Keratinocyte (primary cell): ENCODE measurements at regions not wholly inside any gene's neighbourhood (a gene's known extent, or its start where the extent isn't known, plus 50 kb on each side); places are given as distances from the start of the nearest gene placed in this dataset.

Source experiments
- DNase-seq: peaks from one replicate; pipeline ENCODE4 v3.0.0-alpha.2; 2011; ENCODE audit warnings: low read depth, missing footprints, low spot score
- FAIRE-seq: peaks from 2 replicates; lab custom pipeline; 2011; peaks lifted over from hg19 to GRCh38; lab: Jason Lieb, UNC
- H2AFZ ChIP-seq: 2 replicates; pipeline ENCODE4 v1.6.0; 2012; ENCODE audit warnings: low read length, control low read depth, inconsistent platforms; ENCODE audit not compliant: control insufficient read depth
- H3K27ac ChIP-seq: 2 replicates; pipeline ENCODE4 v1.5.1; 2011; ENCODE audit warnings: low read length; ENCODE audit not compliant: control insufficient read depth, insufficient read depth
- H3K27me3 ChIP-seq: 3 replicates; pipeline ENCODE4 v1.6.0; 2011; ENCODE audit warnings: low read length; ENCODE audit not compliant: control insufficient read depth, insufficient read depth; ENCODE audit errors: extremely low read depth
- H3K36me3 ChIP-seq, 2 experiments: 2 replicates in 1 of 2; 3 replicates in 1 of 2; pipeline ENCODE4 v1.5.1; 2011; ENCODE audit warnings: low read length in 2 of 2, mild to moderate bottlenecking in 1 of 2; ENCODE audit not compliant: control insufficient read depth in 2 of 2, insufficient read depth in 2 of 2; ENCODE audit errors: extremely low read depth in 1 of 2
- H3K4me1 ChIP-seq: 3 replicates; pipeline ENCODE4 v1.5.1; 2011; ENCODE audit warnings: low read length; ENCODE audit not compliant: control insufficient read depth, insufficient read depth; ENCODE audit errors: extremely low read depth
- H3K4me2 ChIP-seq: 3 replicates; pipeline ENCODE4 v1.6.0; 2011; ENCODE audit warnings: low read depth, low read length; ENCODE audit not compliant: control insufficient read depth, insufficient read depth; ENCODE audit errors: extremely low read depth
- H3K4me3 ChIP-seq, 3 experiments: fragments of 200-600 bp in 1 of 3; sonication (generic) in 1 of 3; 2 replicates in 2 of 3; 3 replicates in 1 of 3; pipeline ENCODE4 v1.5.1; 2011 to 2016; ENCODE audit warnings: low read length in 3 of 3, mild to moderate bottlenecking in 3 of 3, control low read depth in 2 of 3, inconsistent platforms in 1 of 3, low read depth in 1 of 3, mixed read lengths in 1 of 3, mixed run types in 1 of 3, moderate library complexity in 1 of 3; ENCODE audit not compliant: control insufficient read depth in 2 of 3, insufficient read depth in 2 of 3; ENCODE audit errors: extremely low read depth in 1 of 3
- H3K79me2 ChIP-seq: 2 replicates; pipeline ENCODE4 v1.6.0; 2012; ENCODE audit warnings: low read length; ENCODE audit not compliant: control insufficient read depth, insufficient read depth
- H3K9ac ChIP-seq: 3 replicates; pipeline ENCODE4 v1.6.0; 2011; ENCODE audit warnings: low read length; ENCODE audit not compliant: control insufficient read depth, insufficient read depth; ENCODE audit errors: extremely low read depth
- H3K9me1 ChIP-seq: 3 replicates; pipeline ENCODE4 v1.6.0; 2011; ENCODE audit warnings: low read length; ENCODE audit not compliant: control insufficient read depth, insufficient read depth; ENCODE audit errors: extremely low read depth
- H3K9me3 ChIP-seq: 2 replicates; pipeline ENCODE4 v1.5.1; 2012; ENCODE audit warnings: low read depth, low read length; ENCODE audit not compliant: control insufficient read depth
- H4K20me1 ChIP-seq: 3 replicates; pipeline ENCODE4 v1.6.0; 2011; ENCODE audit warnings: low read length; ENCODE audit not compliant: control insufficient read depth, insufficient read depth; ENCODE audit errors: extremely low read depth
- CTCF ChIP-seq, 3 experiments: IDR thresholded peaks in 1 of 3; conservative IDR thresholded peaks in 1 of 3; optimal IDR thresholded peaks in 1 of 3; 2 replicates in 2 of 3; 3 replicates in 1 of 3; pipeline versions ENCODE3 to v1.5.1; 2011; ENCODE audit warnings: low read length in 3 of 3, mild to moderate bottlenecking in 3 of 3, moderate library complexity in 2 of 3, control low read depth in 1 of 3, inconsistent platforms in 1 of 3; ENCODE audit not compliant: insufficient read depth in 2 of 3; ENCODE audit errors: extremely low read depth in 1 of 3
- EZH2 ChIP-seq: IDR thresholded peaks from one replicate; pipeline ENCODE4 v1.6.1; 2012; ENCODE audit warnings: inconsistent platforms, mild to moderate bottlenecking, low read length, moderate library complexity
- dilution Hi-C: fragments of 300-500 bp; cut with MboI; formaldehyde crosslinking; loops from one replicate; pipeline ENCODE4 v1.7.0; 2020; ENCODE audit warnings: low sequenced_read_pairs; ENCODE audit not compliant: extremely low pct_ligation_motif_present

- FAIRE-seq: no peak
- Histone ChIP-seq H2AFZ (no peak overlapping the region), H4K20me1 (no peaks in the 10 kb centered on the region)
Measured at GRCh38 chr6:106849676-106850332, 124.7 kb downstream of the CD24 start.

GRCh38 chr6:106849120-106849519, 125.4 kb downstream of the CD24 start:
- H4K20me1 ChIP-seq: no peaks in the 10 kb centered on the region
- no peak overlapping the region for H3K9ac ChIP-seq
- TF ChIP-seq EZH2: no peak
- no peak for TF ChIP-seq CTCF (optimal IDR thresholded peaks at IDR 0.05 in 1 of 3, IDR thresholded peaks at IDR 0.05 in 1 of 3, conservative IDR thresholded peaks at IDR 0.05 in 1 of 3; ENCODE audit: extremely low read depth in 1 of 3, insufficient read depth in 2 of 3, low read length in 3 of 3)
- FAIRE-seq (no peak), DNase-seq (no peak)
- no peak overlapping the region for H2AFZ ChIP-seq
- H3K4me2 ChIP-seq: no peak overlapping the region
- dilution Hi-C loops: no loop called here
- H3K36me3 ChIP-seq: peaks cover 0 to 5% of the 10 kb centered on the region in 2 experiments
- peaks cover 3% of the 10 kb centered on the region for H3K9me3 ChIP-seq
- no peaks in the 10 kb centered on the region for H3K9me1 ChIP-seq
- H3K27me3 ChIP-seq: no peaks in the 10 kb centered on the region
- H3K4me3 ChIP-seq: no peak overlapping the region
- no peak overlapping the region for H3K27ac ChIP-seq
- H3K79me2 ChIP-seq: no peaks in the 10 kb centered on the region
- no peaks in the 10 kb centered on the region for H3K4me1 ChIP-seq

More at GRCh38 chr6:106849676-106850332, 124.7 kb downstream of the CD24 start:
- TF ChIP-seq CTCF (optimal IDR thresholded peaks at IDR 0.05 in 1 of 3, IDR thresholded peaks at IDR 0.05 in 1 of 3, conservative IDR thresholded peaks at IDR 0.05 in 1 of 3; ENCODE audit: extremely low read depth in 1 of 3, insufficient read depth in 2 of 3, low read length in 3 of 3) (no peak), EZH2 (no peak)
- H3K27me3 ChIP-seq: no peaks in the 10 kb centered on the region
- no peak overlapping the region for H3K4me2 ChIP-seq
- H3K9me3 ChIP-seq: peaks cover 3% of the 10 kb centered on the region
- no peak overlapping the region for H3K27ac ChIP-seq
- no peaks in the 10 kb centered on the region for H3K9me1 ChIP-seq
- no peaks in the 10 kb centered on the region for H3K79me2 ChIP-seq
- no peak overlapping the region for H3K9ac ChIP-seq
- H3K4me3 ChIP-seq: no peak overlapping the region
- peaks cover 0 to 5% of the 10 kb centered on the region in 2 experiments for H3K36me3 ChIP-seq
- DNase-seq: no peak
- no peaks in the 10 kb centered on the region for H3K4me1 ChIP-seq
- dilution Hi-C loops: no loop called here
